HepG2 (cell line): ENCODE measurements at regions not wholly inside any gene's neighbourhood (a gene's known extent, or its start where the extent isn't known, plus 50 kb on each side); places are given as distances from the start of the nearest gene placed in this dataset.

Experiments used
- ATAC-seq: fragments of 200-7000 bp; cut with Tn5 transposase; 3 replicates; pipeline ENCODE4 v1.9.1; 2020; ENCODE audit warnings: mild to moderate bottlenecking, moderate library complexity
- BruUV-seq: library from RNA; stranded (reverse); fragments of 400-500 nt; replicated peaks from 2 replicates; lab custom pipeline; 2021; lab: Mats Ljungman, UMichigan
- CTCF ChIA-PET: fragments of 300-600 bp; formaldehyde crosslinking; extraction: SDS; loops from one replicate; lab custom pipeline; 2021; ENCODE audit warnings: low total read pairs, inconsistent platforms, low intra/inter-chr PET ratio; lab: Yijun Ruan, JAX
- POLR2A ChIA-PET: fragments of 350-600 bp; sonication (Branson Sonifier 250); formaldehyde crosslinking; loops from one replicate; lab custom pipeline; 2020; ENCODE audit warnings: antibody characterized with exemption, inconsistent platforms; lab: Yijun Ruan, JAX
- DNase-seq: peaks from one replicate; pipeline ENCODE4 v3.0.0-alpha.2; 2015; ENCODE audit warnings: low spot score
- FAIRE-seq: peaks from 3 replicates; lab custom pipeline; 2011; peaks lifted over from hg19 to GRCh38; lab: Jason Lieb, UNC
- H2AFZ ChIP-seq: one replicate; pipeline ENCODE4 v1.6.1; 2011; ENCODE audit warnings: low read length, inconsistent platforms
- H3K27ac ChIP-seq: fragments of 300-600 bp; 3 replicates; pipeline ENCODE4 v1.8.0; 2011; ENCODE audit warnings: mixed run types, mild to moderate bottlenecking, mixed read lengths, low read length, inconsistent platforms; ENCODE audit not compliant: insufficient read depth; ENCODE audit errors: extremely low read length
- H3K27me3 ChIP-seq, 2 experiments: fragments of 200-600 bp in 1 of 2; 2 replicates in 1 of 2; 3 replicates in 1 of 2; pipeline versions ENCODE4 v1.6.0 to v1.8.0; 2011; ENCODE audit warnings: low read length in 2 of 2, mild to moderate bottlenecking in 2 of 2, moderate library complexity in 2 of 2, inconsistent platforms in 1 of 2; ENCODE audit not compliant: insufficient read depth in 2 of 2, control insufficient read depth in 1 of 2
- H3K36me3 ChIP-seq, 2 experiments: fragments of 200-600 bp in 1 of 2; replicated peaks in 1 of 2; 2 replicates in 1 of 2; 3 replicates in 1 of 2; pipeline versions ENCODE4 v1.5.1 to v1.8.0; 2011; ENCODE audit warnings: low read length in 2 of 2, inconsistent platforms in 1 of 2; ENCODE audit not compliant: insufficient read depth in 2 of 2, control insufficient read depth in 1 of 2
- H3K4me1 ChIP-seq: 2 replicates; pipeline ENCODE4 v1.5.1; 2012; ENCODE audit warnings: low read length, inconsistent platforms; ENCODE audit not compliant: insufficient read depth
- H3K4me2 ChIP-seq: 2 replicates; pipeline ENCODE4 v1.6.0; 2011; ENCODE audit warnings: low read depth, low read length, inconsistent platforms
- H3K4me3 ChIP-seq, 3 experiments: fragments of 200-600 bp in 1 of 3; sonication (generic), shearing (Covaris generic) in 1 of 3; replicated peaks in 1 of 3; 2 replicates each; pipeline ENCODE4 v1.5.1; 2011 to 2016; ENCODE audit warnings: low read length in 3 of 3, inconsistent platforms in 2 of 3, low read depth in 2 of 3, mild to moderate bottlenecking in 2 of 3, control low read depth in 1 of 3, mixed read lengths in 1 of 3; ENCODE audit not compliant: insufficient read depth in 1 of 3
- H3K79me2 ChIP-seq: one replicate; pipeline ENCODE4 v1.6.1; 2011; ENCODE audit warnings: low read length, inconsistent platforms; ENCODE audit not compliant: insufficient read depth
- H3K9ac ChIP-seq: 2 replicates; pipeline ENCODE4 v1.6.0; 2011; ENCODE audit warnings: mild to moderate bottlenecking, low read depth, low read length, inconsistent platforms; ENCODE audit not compliant: insufficient read depth
- H3K9me3 ChIP-seq: 2 replicates; pipeline ENCODE4 v1.5.1; 2012; ENCODE audit warnings: mild to moderate bottlenecking, low read length
- H4K20me1 ChIP-seq: 2 replicates; pipeline ENCODE4 v1.6.0; 2011; ENCODE audit warnings: inconsistent platforms, mild to moderate bottlenecking, low read length, moderate library complexity; ENCODE audit not compliant: insufficient read depth
- FOXA3 ChIP-seq: IDR thresholded peaks from 2 replicates; pipeline ENCODE4 v1.6.1; 2016; ENCODE audit warnings: missing genetic modification reagents, missing compliant biosample characterization
- JUNB ChIP-seq: sonication (generic); formaldehyde crosslinking; IDR thresholded peaks from 2 replicates; pipeline ENCODE4 v1.8.0; 2022; ENCODE audit warnings: missing genetic modification reagents, mild to moderate bottlenecking, borderline replicate concordance
- NR2F2 ChIP-seq: IDR thresholded peaks from 2 replicates; pipeline ENCODE4 v1.6.1; 2012; ENCODE audit warnings: low read depth, inconsistent platforms, borderline replicate concordance
- SRSF1 ChIP-seq: fragments of 200-400 bp; formaldehyde crosslinking; optimal IDR thresholded peaks from 2 replicates; pipeline ENCODE3; 2017; ENCODE audit warnings: mild to moderate bottlenecking, low read depth, low read length, moderate library complexity
- ZC3H13 ChIP-seq: sonication (generic); formaldehyde crosslinking; IDR thresholded peaks from 2 replicates; pipeline ENCODE4 v1.8.1; 2023; ENCODE audit warnings: mild to moderate bottlenecking, missing genetic modification reagents, moderate library complexity
- ZFAT ChIP-seq: sonication (generic); formaldehyde crosslinking; conservative IDR thresholded peaks from 2 replicates; pipeline ENCODE4 v1.8.1; 2023; ENCODE audit warnings: missing genetic modification reagents, inconsistent platforms
- ZFP36 ChIP-seq: fragments of 150-350 bp; IDR thresholded peaks from 2 replicates; pipeline ENCODE4 v1.6.1; 2018; ENCODE audit warnings: borderline replicate concordance, low read length, low read depth; ENCODE audit not compliant: partially characterized antibody
- ZFP36L1 ChIP-seq: sonication (generic); formaldehyde crosslinking; IDR thresholded peaks from 2 replicates; pipeline ENCODE4 v1.8.0; 2022; ENCODE audit warnings: mild to moderate bottlenecking, missing genetic modification reagents, moderate library complexity
- ZNF234 ChIP-seq: sonication (generic); formaldehyde crosslinking; conservative IDR thresholded peaks from 2 replicates; pipeline ENCODE4 v1.5.1; 2020; ENCODE audit warnings: mild to moderate bottlenecking, missing genetic modification reagents
- ZNF776 ChIP-seq: sonication (generic); formaldehyde crosslinking; IDR thresholded peaks from 2 replicates; pipeline ENCODE4 v1.4.0; 2020; ENCODE audit warnings: mild to moderate bottlenecking, missing genetic modification reagents
- WGBS: methylation state at CpG from one replicate; pipeline ENCODE4 v1.1.6; 2017; ENCODE audit warnings: low lambda C conversion rate; 5-methylcytosine and 5-hydroxymethylcytosine counted together
- in situ Hi-C: cut with HindIII; loops from 2 replicates; pipeline ENCODE4 v1.10.0; 2017; ENCODE audit warnings: low pct_unique_long_range_greater_than_20kb; ENCODE audit not compliant: extremely low pct_ligation_motif_present
- intact Hi-C: fragments of 100-400 bp; cut with micrococcal nuclease; formaldehyde crosslinking; loops from one replicate; pipeline ENCODE4 v1.10.0; 2022; ENCODE audit not compliant: unreplicated experiment

DNA sequence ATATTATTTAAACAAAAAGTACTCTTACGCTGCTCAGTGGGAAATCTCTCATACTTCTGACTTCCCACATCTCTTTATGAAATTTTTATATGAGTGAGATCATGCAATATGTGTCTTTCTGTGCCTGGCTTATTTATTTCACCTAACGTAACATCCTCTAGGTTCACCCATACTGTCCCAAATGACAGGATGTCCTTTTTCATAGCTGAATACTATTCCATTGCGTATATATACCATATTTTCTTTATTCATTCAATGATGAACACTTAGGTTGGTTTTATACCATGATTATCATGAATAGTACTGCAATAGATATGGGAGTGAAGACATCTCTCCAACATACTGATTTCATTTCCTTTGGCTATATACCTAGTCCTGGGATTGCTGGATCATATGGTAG is 57.8 kb upstream of the TPP2 start:
- H3K36me3 ChIP-seq = no peaks in the 10 kb centered on the region
- no peaks in the 10 kb centered on the region for H3K79me2 ChIP-seq
- H2AFZ ChIP-seq = no peak overlapping the region
- no peaks in the 10 kb centered on the region for H4K20me1 ChIP-seq
- 28% methylated on average over 3 of the region's 3 CpGs for WGBS
- peaks cover 0 to 2% of the 10 kb centered on the region in 2 experiments; a peak in 1 of 5 replicates for H3K27me3 ChIP-seq
- H3K9ac ChIP-seq = no peak overlapping the region
- H3K4me3 ChIP-seq = no peak overlapping the region
- ATAC-seq = no peak
- TF ChIP-seq SRSF1 (no peak), ZFP36 (no peak), JUNB (no peak), FOXA3 (CRISPR knock-in tag) (no peak), ZFP36L1 (CRISPR knock-in tag) (no peak), ZNF776 (no peak)
- intact Hi-C loops (no loop called here), in situ Hi-C loops (no loop called here)
- ChIA-PET POLR2A (no interaction called here), CTCF (no interaction called here)
- no peak for FAIRE-seq
- BruUV-seq = no TSS peak
- no peaks in the 10 kb centered on the region for H3K4me1 ChIP-seq
- no peak overlapping the region for H3K27ac ChIP-seq
- no peaks in the 10 kb centered on the region for H3K9me3 ChIP-seq
- DNase-seq = no peak
- no peak overlapping the region for H3K4me2 ChIP-seq

DNA sequence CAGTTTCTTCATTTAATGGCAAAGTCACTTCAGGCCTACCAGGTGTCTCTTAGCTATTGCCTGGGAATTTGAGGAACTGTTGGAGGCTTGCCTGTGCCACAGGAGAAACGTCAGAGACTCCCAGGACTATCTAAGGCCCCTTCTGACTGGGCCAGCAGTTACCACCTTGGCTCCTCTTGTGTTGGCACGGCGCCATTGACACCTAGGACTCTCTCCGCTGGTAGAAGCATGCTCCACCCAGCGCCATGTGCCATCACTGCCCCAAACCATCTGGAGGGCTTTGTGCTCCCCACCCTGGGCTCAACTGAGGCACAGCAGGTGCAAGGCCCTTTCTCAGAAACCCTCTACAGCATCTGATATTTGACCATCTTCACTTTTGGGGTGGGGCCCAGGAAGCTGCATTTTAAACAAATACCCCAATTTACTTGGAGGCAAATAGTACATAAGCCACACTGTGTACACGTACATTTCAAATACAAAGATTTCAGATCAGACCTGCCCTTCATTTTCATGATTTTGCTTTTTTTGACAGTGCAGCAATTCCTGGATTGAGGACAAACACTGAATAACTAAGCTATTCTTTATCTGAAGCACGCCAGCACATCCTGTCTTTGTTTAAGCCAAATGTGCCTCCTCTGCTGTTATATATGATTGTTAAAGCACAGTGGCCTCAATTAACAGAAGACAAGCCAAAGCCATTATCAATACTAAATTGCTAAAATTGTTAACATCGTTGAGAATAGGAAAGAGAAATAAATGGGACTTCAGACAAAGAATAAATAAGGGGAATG is 59.9 kb upstream of the TPP2 start:
- no peaks in the 10 kb centered on the region for H3K79me2 ChIP-seq
- no peak overlapping the region for H3K4me2 ChIP-seq
- no peak overlapping the region for H2AFZ ChIP-seq
- intact Hi-C loops = no loop called here
- BruUV-seq = no TSS peak
- peaks cover 0 to 2% of the 10 kb centered on the region in 2 experiments; a peak in 1 of 5 replicates for H3K27me3 ChIP-seq
- in situ Hi-C loops = no loop called here
- ATAC-seq (no peak), FAIRE-seq (no peak), DNase-seq (no peak)
- H4K20me1 ChIP-seq = no peaks in the 10 kb centered on the region
- CTCF ChIA-PET = no interaction called here
- no peaks in the 10 kb centered on the region for H3K36me3 ChIP-seq
- no peaks in the 10 kb centered on the region for H3K4me1 ChIP-seq
- 6% methylated on average over 4 of the region's 8 CpGs for WGBS
- POLR2A ChIA-PET = no interaction called here
- H3K27ac ChIP-seq = no peak overlapping the region
- H3K9ac ChIP-seq = no peak overlapping the region
- no peak overlapping the region for H3K4me3 ChIP-seq
- no peaks in the 10 kb centered on the region for H3K9me3 ChIP-seq
- TF ChIP-seq NR2F2 = no peak
- TF ChIP-seq ZC3H13 (CRISPR knock-in tag) = no peak
- no peak for TF ChIP-seq ZNF234 (CRISPR knock-in tag)
- no peak for TF ChIP-seq ZFAT (CRISPR knock-in tag)
